22Rv1 (cell line): ENCODE measurements at regions not wholly inside any gene's neighbourhood (a gene's known extent, or its start where the extent isn't known, plus 50 kb on each side); places are given as distances from the start of the nearest gene placed in this dataset.

Source experiments
- CTCF ChIP-seq: fragments of 450-650 bp; IDR thresholded peaks from 2 replicates; pipeline ENCODE4 v1.5.1; 2017; ENCODE audit warnings: mild to moderate bottlenecking
- ZFX ChIP-seq: fragments of 450-650 bp; IDR thresholded peaks from 2 replicates; pipeline ENCODE4 v1.6.1; 2017; ENCODE audit warnings: antibody characterized with exemption, borderline replicate concordance

GRCh38 chr11:109648804-109649203 is 226.8 kb downstream of the C11orf87 start:
- TF ChIP-seq CTCF (no peak), ZFX (no peak)
